ENCODE measurements at regions not wholly inside any gene's neighbourhood (a gene's known extent, or its start where the extent isn't known, plus 50 kb on each side); places are given as distances from the start of the nearest gene placed in this dataset.

GRCh38 chr3:117955196-117955595 is 1079.5 kb downstream of the IGSF11 start:
- H3K4me3 ChIP-seq (ENCODE audit: low read depth, low read length): no peak overlapping the region
- DNase-seq: no peak
- no peaks in the 10 kb centered on the region for H3K9me3 ChIP-seq
- H3K4me1 ChIP-seq: no peaks in the 10 kb centered on the region
- TF ChIP-seq, protein P1, sequence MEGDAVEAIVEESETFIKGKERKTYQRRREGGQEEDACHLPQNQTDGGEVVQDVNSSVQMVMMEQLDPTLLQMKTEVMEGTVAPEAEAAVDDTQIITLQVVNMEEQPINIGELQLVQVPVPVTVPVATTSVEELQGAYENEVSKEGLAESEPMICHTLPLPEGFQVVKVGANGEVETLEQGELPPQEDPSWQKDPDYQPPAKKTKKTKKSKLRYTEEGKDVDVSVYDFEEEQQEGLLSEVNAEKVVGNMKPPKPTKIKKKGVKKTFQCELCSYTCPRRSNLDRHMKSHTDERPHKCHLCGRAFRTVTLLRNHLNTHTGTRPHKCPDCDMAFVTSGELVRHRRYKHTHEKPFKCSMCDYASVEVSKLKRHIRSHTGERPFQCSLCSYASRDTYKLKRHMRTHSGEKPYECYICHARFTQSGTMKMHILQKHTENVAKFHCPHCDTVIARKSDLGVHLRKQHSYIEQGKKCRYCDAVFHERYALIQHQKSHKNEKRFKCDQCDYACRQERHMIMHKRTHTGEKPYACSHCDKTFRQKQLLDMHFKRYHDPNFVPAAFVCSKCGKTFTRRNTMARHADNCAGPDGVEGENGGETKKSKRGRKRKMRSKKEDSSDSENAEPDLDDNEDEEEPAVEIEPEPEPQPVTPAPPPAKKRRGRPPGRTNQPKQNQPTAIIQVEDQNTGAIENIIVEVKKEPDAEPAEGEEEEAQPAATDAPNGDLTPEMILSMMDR (IDR thresholded peaks at IDR 0.05; ENCODE audit: insufficient read depth in 1 of 2, low read depth in 1 of 2, low read length in 1 of 2, severe bottlenecking in 1 of 2, unreplicated experiment in 1 of 2): no peak
- Mint-ChIP-seq H3K4me3 (ENCODE audit: unreplicated experiment) (no peak overlapping the region), H3K9me3 (ENCODE audit: unreplicated experiment) (no peaks in the 10 kb centered on the region), H3K27me3 (ENCODE audit: insufficient read depth, unreplicated experiment) (no peaks in the 10 kb centered on the region), H3K4me1 (ENCODE audit: low read depth, unreplicated experiment) (no peaks in the 10 kb centered on the region), H3K36me3 (ENCODE audit: insufficient read depth, unreplicated experiment) (no peaks in the 10 kb centered on the region), H3K27ac (ENCODE audit: unreplicated experiment) (no peak overlapping the region)
- no peaks in the 10 kb centered on the region for H3K36me3 ChIP-seq (ENCODE audit: control insufficient read depth, insufficient read depth, low read length)
- POLR2A ChIA-PET: interaction anchor here (0.6 kb wide), 1 partner anchor 27 kb away, joined by 3 read pairs; no protein-coding TSS in a partner anchor
- CTCF ChIA-PET: interaction anchor here (0.7 kb wide), 1 partner anchor 664 kb away, joined by 3 read pairs; no protein-coding TSS in a partner anchor
- no peaks in the 10 kb centered on the region for H3K27me3 ChIP-seq (replicated peaks; ENCODE audit: control insufficient read depth, insufficient read depth, low read length)
- no TSS peak for BruUV-seq (replicated peaks)
- intact Hi-C loops (cut with micrococcal nuclease; ENCODE audit: unreplicated experiment): no loop called here

- Mint-ChIP-seq H3K4me3 (ENCODE audit: unreplicated experiment) (no peak overlapping the region), H3K4me1 (ENCODE audit: low read depth, unreplicated experiment) (no peaks in the 10 kb centered on the region), H3K9me3 (ENCODE audit: unreplicated experiment) (no peaks in the 10 kb centered on the region), H3K27me3 (ENCODE audit: insufficient read depth, unreplicated experiment) (no peaks in the 10 kb centered on the region), H3K27ac (ENCODE audit: unreplicated experiment) (no peak overlapping the region), H3K36me3 (ENCODE audit: insufficient read depth, unreplicated experiment) (no peaks in the 10 kb centered on the region)
- intact Hi-C loops (cut with micrococcal nuclease; ENCODE audit: unreplicated experiment): no loop called here
- no peaks in the 10 kb centered on the region for H3K27me3 ChIP-seq (replicated peaks; ENCODE audit: control insufficient read depth, insufficient read depth, low read length)
- TF ChIP-seq, protein P1 (IDR thresholded peaks at IDR 0.05; ENCODE audit: insufficient read depth in 1 of 2, low read depth in 1 of 2, low read length in 1 of 2, severe bottlenecking in 1 of 2, unreplicated experiment in 1 of 2): no peak
- CTCF ChIA-PET: no interaction called here
- no peak overlapping the region for H3K4me3 ChIP-seq (ENCODE audit: low read depth, low read length)
- BruUV-seq (replicated peaks): no TSS peak
- no peaks in the 10 kb centered on the region for H3K4me1 ChIP-seq
- H3K9me3 ChIP-seq: no peaks in the 10 kb centered on the region
- no peaks in the 10 kb centered on the region for H3K36me3 ChIP-seq (ENCODE audit: control insufficient read depth, insufficient read depth, low read length)
- POLR2A ChIA-PET: no interaction called here
- DNase-seq: no peak
Observed at GRCh38 chr3:117958027-117958426, 1076.6 kb downstream of the IGSF11 start.

DNA sequence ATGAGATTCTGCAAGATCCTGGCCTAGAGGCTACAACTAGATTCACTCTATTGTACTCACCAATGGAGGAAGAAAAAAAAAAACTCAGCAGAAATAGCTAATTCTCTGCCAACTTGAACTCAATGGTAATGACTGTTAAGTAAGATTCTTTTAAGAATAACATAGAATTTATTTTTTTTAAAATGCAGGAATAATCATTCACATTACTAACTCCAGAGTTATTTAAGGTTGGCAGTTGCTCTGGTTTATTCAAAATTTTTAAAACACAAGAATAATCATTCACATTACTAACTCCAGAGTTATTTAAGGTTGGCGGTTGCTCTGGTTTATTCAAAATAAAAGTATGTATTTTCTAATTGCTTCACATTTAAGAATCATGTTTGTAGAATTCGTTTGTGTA is 1071.9 kb downstream of the IGSF11 start:
- no peaks in the 10 kb centered on the region for H3K4me1 ChIP-seq
- H3K36me3 ChIP-seq (ENCODE audit: control insufficient read depth, insufficient read depth, low read length): no peaks in the 10 kb centered on the region
- no peak overlapping the region for H3K4me3 ChIP-seq (ENCODE audit: low read depth, low read length)
- no peaks in the 10 kb centered on the region for H3K4me1 Mint-ChIP-seq (ENCODE audit: low read depth, unreplicated experiment)
- ChIA-PET POLR2A (no interaction called here), CTCF (no interaction called here)
- intact Hi-C loops (cut with micrococcal nuclease; ENCODE audit: unreplicated experiment): no loop called here
- H3K9me3 ChIP-seq: no peaks in the 10 kb centered on the region
- no peak overlapping the region for H3K27ac Mint-ChIP-seq (ENCODE audit: unreplicated experiment)
- BruUV-seq (replicated peaks): no TSS peak
- H3K27me3 ChIP-seq (replicated peaks; ENCODE audit: control insufficient read depth, insufficient read depth, low read length): no peaks in the 10 kb centered on the region
- DNase-seq: no peak
- H3K36me3 Mint-ChIP-seq (ENCODE audit: insufficient read depth, unreplicated experiment): no peaks in the 10 kb centered on the region
- TF ChIP-seq, protein P1 (IDR thresholded peaks at IDR 0.05; ENCODE audit: insufficient read depth in 1 of 2, low read depth in 1 of 2, low read length in 1 of 2, severe bottlenecking in 1 of 2, unreplicated experiment in 1 of 2): no peak
- no peaks in the 10 kb centered on the region for H3K9me3 Mint-ChIP-seq (ENCODE audit: unreplicated experiment)
- H3K27me3 Mint-ChIP-seq (ENCODE audit: insufficient read depth, unreplicated experiment): peaks cover 4% of the 10 kb centered on the region
- H3K4me3 Mint-ChIP-seq (ENCODE audit: unreplicated experiment): no peak overlapping the region
